ENCODE measurements at regions not wholly inside any gene's neighbourhood (a gene's known extent, or its start where the extent isn't known, plus 50 kb on each side); places are given as distances from the start of the nearest gene placed in this dataset.

GRCh38 chr15:46654993-46655392, 1020.2 kb downstream of the SQOR start:
- TF ChIP-seq CTCF (IDR thresholded peaks at IDR 0.05; ENCODE audit: low read length) (no peak), EZH2 (IDR thresholded peaks at IDR 0.05; ENCODE audit: borderline replicate concordance, low read length) (no peak)
